Transverse colon (tissue), 4 donors: ENCODE measurements at regions not wholly inside any gene's neighbourhood (a gene's known extent, or its start where the extent isn't known, plus 50 kb on each side); places are given as distances from the start of the nearest gene placed in this dataset.

Source experiments
- EP300 ChIP-seq: sonication (generic); formaldehyde crosslinking; IDR thresholded peaks from one replicate; pipeline ENCODE4 v1.6.1; 2017; ENCODE audit warnings: antibody characterized with exemption, low read depth
- POLR2A ChIP-seq: fragments of 450-650 bp; IDR thresholded peaks from one replicate; pipeline ENCODE4 v1.6.1; 2016; ENCODE audit warnings: antibody characterized with exemption, mild to moderate bottlenecking, moderate library complexity
- POLR2AphosphoS5 ChIP-seq, 3 donors: sonication (generic); formaldehyde crosslinking; IDR thresholded peaks; one replicate each; pipeline ENCODE4 v1.6.1; 2016; ENCODE audit warnings: antibody characterized with exemption in 3 of 3
- TF ChIP-seq, protein P1 (sequence below), 5 experiments: fragments of 200-600 bp in 3 of 5; fragments of 450-650 bp in 2 of 5; sonication (generic) in 3 of 5; IDR thresholded peaks; 1 replicate in 2 of 5; 2 replicates in 3 of 5; pipeline ENCODE4 v1.5.1; 2016 to 2017; ENCODE audit warnings: antibody characterized with exemption in 5 of 5, inconsistent platforms in 3 of 5, mild to moderate bottlenecking in 2 of 5, moderate library complexity in 1 of 5

DNA sequence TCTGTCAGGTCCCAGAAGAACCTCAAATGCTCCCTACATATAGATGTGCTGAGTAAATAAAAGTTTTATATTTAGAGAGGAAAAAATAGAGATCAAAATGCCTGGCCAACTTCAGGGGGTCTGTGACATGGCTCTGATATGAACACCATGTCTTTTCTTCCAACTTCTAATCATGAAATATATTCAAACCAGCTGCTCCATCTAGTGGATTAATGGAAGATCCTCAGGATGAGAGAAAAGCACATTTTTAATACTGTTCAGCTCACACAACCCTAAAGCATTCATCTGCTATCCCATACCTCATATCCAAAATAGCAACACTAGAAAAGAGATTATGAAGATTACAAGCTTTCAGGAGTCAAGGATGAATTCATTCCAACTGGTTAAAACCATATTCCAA is 56.0 kb upstream of the DOCK9 start:
- TF ChIP-seq POLR2A (no peak), POLR2AphosphoS5 (IDR thresholded peaks at IDR 0.05) (no peak), EP300 (no peak)
- TF ChIP-seq, protein P1, sequence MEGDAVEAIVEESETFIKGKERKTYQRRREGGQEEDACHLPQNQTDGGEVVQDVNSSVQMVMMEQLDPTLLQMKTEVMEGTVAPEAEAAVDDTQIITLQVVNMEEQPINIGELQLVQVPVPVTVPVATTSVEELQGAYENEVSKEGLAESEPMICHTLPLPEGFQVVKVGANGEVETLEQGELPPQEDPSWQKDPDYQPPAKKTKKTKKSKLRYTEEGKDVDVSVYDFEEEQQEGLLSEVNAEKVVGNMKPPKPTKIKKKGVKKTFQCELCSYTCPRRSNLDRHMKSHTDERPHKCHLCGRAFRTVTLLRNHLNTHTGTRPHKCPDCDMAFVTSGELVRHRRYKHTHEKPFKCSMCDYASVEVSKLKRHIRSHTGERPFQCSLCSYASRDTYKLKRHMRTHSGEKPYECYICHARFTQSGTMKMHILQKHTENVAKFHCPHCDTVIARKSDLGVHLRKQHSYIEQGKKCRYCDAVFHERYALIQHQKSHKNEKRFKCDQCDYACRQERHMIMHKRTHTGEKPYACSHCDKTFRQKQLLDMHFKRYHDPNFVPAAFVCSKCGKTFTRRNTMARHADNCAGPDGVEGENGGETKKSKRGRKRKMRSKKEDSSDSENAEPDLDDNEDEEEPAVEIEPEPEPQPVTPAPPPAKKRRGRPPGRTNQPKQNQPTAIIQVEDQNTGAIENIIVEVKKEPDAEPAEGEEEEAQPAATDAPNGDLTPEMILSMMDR (IDR thresholded peaks at IDR 0.05): peak in 4 of 5 experiments; percentile 34 to 52 (median 48)
